WTC11 (cell line): ENCODE measurements at regions not wholly inside any gene's neighbourhood (a gene's known extent, or its start where the extent isn't known, plus 50 kb on each side); places are given as distances from the start of the nearest gene placed in this dataset.

Experiments used
- ATAC-seq: fragments of 200-7000 bp; cut with Tn5 transposase; 2 replicates; pipeline ENCODE4 v1.10.0; 2021; ENCODE audit warnings: mild to moderate bottlenecking, moderate library complexity
- CTCF ChIA-PET: fragments of 300-600 bp; sonication (Branson Sonifier 250); formaldehyde crosslinking; loops from one replicate; lab custom pipeline; 2021; ENCODE audit warnings: antibody characterized with exemption; lab: Charles Lee
- POLR2A ChIA-PET: fragments of 350-600 bp; sonication (Branson Sonifier 250); formaldehyde crosslinking; loops from one replicate; lab custom pipeline; 2021; ENCODE audit warnings: antibody characterized with exemption; lab: Charles Lee
- DNase-seq: peaks from one replicate; pipeline ENCODE4 v3.0.0; 2021; ENCODE audit warnings: low spot score
- H3K27ac Mint-ChIP-seq: 2 replicates; pipeline ENCODE4 v1.8.0; 2021; ENCODE audit warnings: mixed read lengths
- H3K27me3 Mint-ChIP-seq: 2 replicates; pipeline ENCODE4 v1.8.0; 2021; ENCODE audit warnings: low read depth, mild to moderate bottlenecking, moderate library complexity, mixed read lengths
- H3K36me3 Mint-ChIP-seq: 2 replicates; pipeline ENCODE4 v1.8.0; 2021; ENCODE audit warnings: mixed read lengths
- H3K4me1 Mint-ChIP-seq: 2 replicates; pipeline ENCODE4 v1.8.0; 2022; ENCODE audit warnings: mixed read lengths
- H3K4me3 Mint-ChIP-seq: 2 replicates; pipeline ENCODE4 v1.8.0; 2021; ENCODE audit warnings: mild to moderate bottlenecking, moderate library complexity, mixed read lengths
- H3K9me3 Mint-ChIP-seq: 2 replicates; pipeline ENCODE4 v1.8.0; 2021; ENCODE audit warnings: mixed read lengths
- AR ChIP-seq: fragments of 250-450 bp; sonication (Bioruptor Pico); IDR thresholded peaks from 2 replicates; pipeline ENCODE4 v1.9.0; 2021; ENCODE audit warnings: mild to moderate bottlenecking
- ETV6 ChIP-seq: sonication (generic); formaldehyde crosslinking; IDR thresholded peaks from 2 replicates; pipeline ENCODE4 v1.8.1; 2022; ENCODE audit warnings: mild to moderate bottlenecking, missing genetic modification reagents
- FOXK1 ChIP-seq: sonication (generic); formaldehyde crosslinking; IDR thresholded peaks from 2 replicates; pipeline ENCODE4 v1.8.0; 2022; ENCODE audit warnings: mild to moderate bottlenecking, moderate library complexity, missing genetic modification reagents
- GABPB1 ChIP-seq: sonication (generic); formaldehyde crosslinking; IDR thresholded peaks from 2 replicates; pipeline ENCODE4 v1.8.1; 2023; ENCODE audit warnings: mild to moderate bottlenecking, missing genetic modification reagents
- GTF2I ChIP-seq: fragments of 250-450 bp; sonication (Bioruptor Pico); conservative IDR thresholded peaks from 2 replicates; pipeline ENCODE4 v1.4.0; 2021; ENCODE audit warnings: mild to moderate bottlenecking
- HMGA2 ChIP-seq: fragments of 250-450 bp; sonication (Bioruptor Pico); IDR thresholded peaks from 2 replicates; pipeline ENCODE4 v1.4.0; 2021; ENCODE audit warnings: mild to moderate bottlenecking, moderate library complexity
- NFE2L1 ChIP-seq: sonication (generic); formaldehyde crosslinking; IDR thresholded peaks from 2 replicates; pipeline ENCODE4 v1.8.1; 2023; ENCODE audit warnings: missing genetic modification reagents
- NFYB ChIP-seq: sonication (generic); formaldehyde crosslinking; conservative IDR thresholded peaks from 2 replicates; pipeline ENCODE4 v1.8.0; 2022; ENCODE audit warnings: low read depth, missing genetic modification reagents
- SOX15 ChIP-seq: fragments of 250-450 bp; sonication (Bioruptor Pico); IDR thresholded peaks from 2 replicates; pipeline ENCODE4 v1.9.0; 2021; ENCODE audit warnings: mild to moderate bottlenecking
- SP1 ChIP-seq: sonication (generic); formaldehyde crosslinking; conservative IDR thresholded peaks from 2 replicates; pipeline ENCODE4 v1.8.1; 2022; ENCODE audit warnings: missing genetic modification reagents
- USF1 ChIP-seq: sonication (generic); formaldehyde crosslinking; IDR thresholded peaks from 2 replicates; pipeline ENCODE4 v1.8.0; 2022; ENCODE audit warnings: mild to moderate bottlenecking, missing genetic modification reagents
- ZBTB21 ChIP-seq: sonication (generic); formaldehyde crosslinking; IDR thresholded peaks from 2 replicates; pipeline ENCODE4 v1.8.1; 2023; ENCODE audit warnings: mild to moderate bottlenecking, missing genetic modification reagents, borderline replicate concordance
- ZNF138 ChIP-seq: sonication (generic); formaldehyde crosslinking; conservative IDR thresholded peaks from 2 replicates; pipeline ENCODE4 v1.8.1; 2022; ENCODE audit warnings: mild to moderate bottlenecking, moderate library complexity, missing genetic modification reagents
- ZNF263 ChIP-seq: sonication (generic); formaldehyde crosslinking; IDR thresholded peaks from 2 replicates; pipeline ENCODE4 v1.8.1; 2022; ENCODE audit warnings: low read depth, mild to moderate bottlenecking, moderate library complexity, missing genetic modification reagents
- ZNF416 ChIP-seq: fragments of 250-450 bp; sonication (Bioruptor Pico); IDR thresholded peaks from 2 replicates; pipeline ENCODE4 v1.9.0; 2021; ENCODE audit warnings: mild to moderate bottlenecking, inconsistent platforms
- ZSCAN18 ChIP-seq: fragments of 250-450 bp; sonication (Bioruptor Pico); IDR thresholded peaks from 2 replicates; pipeline ENCODE4 v2.1.2; 2022; ENCODE audit warnings: mild to moderate bottlenecking, moderate library complexity
- TF ChIP-seq, protein P1 (sequence below): sonication (generic); formaldehyde crosslinking; IDR thresholded peaks from 2 replicates; pipeline ENCODE4 v1.8.1; 2023; ENCODE audit warnings: mild to moderate bottlenecking, missing genetic modification reagents, moderate library complexity
- TF ChIP-seq, protein P2 (sequence below): sonication (generic); formaldehyde crosslinking; IDR thresholded peaks from 2 replicates; pipeline ENCODE4 v1.8.1; 2022; ENCODE audit warnings: missing genetic modification reagents, borderline replicate concordance
- TF ChIP-seq, protein P3 (sequence below): sonication (generic); formaldehyde crosslinking; IDR thresholded peaks from 2 replicates; pipeline ENCODE4 v1.8.1; 2023; ENCODE audit warnings: mild to moderate bottlenecking, moderate library complexity, missing genetic modification reagents
- TF ChIP-seq, protein P4 (sequence below): sonication (generic); formaldehyde crosslinking; IDR thresholded peaks from 2 replicates; pipeline ENCODE4 v1.8.1; 2023; ENCODE audit warnings: mild to moderate bottlenecking, missing genetic modification reagents

GRCh38 chr6:19986691-19987438 is 149.7 kb downstream of the ID4 start:
- H3K9me3 Mint-ChIP-seq, result no peaks in the 10 kb centered on the region
- no peak for ATAC-seq

More at GRCh38 chr6:19986691-19987438, 149.7 kb downstream of the ID4 start:
- DNase-seq, result no peak
- H3K4me1 Mint-ChIP-seq, result peaks cover 12% of the 10 kb centered on the region
- CTCF ChIA-PET, result no interaction called here
- H3K27me3 Mint-ChIP-seq, result no peaks in the 10 kb centered on the region; the same call in 1 of the 2 replicates
- H3K36me3 Mint-ChIP-seq, result no peaks in the 10 kb centered on the region
- no peak overlapping the region for H3K4me3 Mint-ChIP-seq
- TF ChIP-seq ETV6 (no peak), USF1 (CRISPR knock-in tag) (no peak), SP1 (no peak), ZBTB21 (CRISPR knock-in tag) (no peak), NFE2L1 (CRISPR knock-in tag) (no peak), GABPB1 (CRISPR knock-in tag) (no peak), HMGA2 (no peak), ZNF263 (CRISPR knock-in tag) (no peak), ZSCAN18 (CRISPR knock-in tag) (no peak), SOX15 (CRISPR knock-in tag) (no peak), AR (CRISPR knock-in tag) (no peak), ZNF416 (no peak), ZNF138 (CRISPR knock-in tag) (no peak), NFYB (CRISPR knock-in tag) (no peak), GTF2I (CRISPR knock-in tag) (no peak), FOXK1 (no peak)
- TF ChIP-seq, protein P1, sequence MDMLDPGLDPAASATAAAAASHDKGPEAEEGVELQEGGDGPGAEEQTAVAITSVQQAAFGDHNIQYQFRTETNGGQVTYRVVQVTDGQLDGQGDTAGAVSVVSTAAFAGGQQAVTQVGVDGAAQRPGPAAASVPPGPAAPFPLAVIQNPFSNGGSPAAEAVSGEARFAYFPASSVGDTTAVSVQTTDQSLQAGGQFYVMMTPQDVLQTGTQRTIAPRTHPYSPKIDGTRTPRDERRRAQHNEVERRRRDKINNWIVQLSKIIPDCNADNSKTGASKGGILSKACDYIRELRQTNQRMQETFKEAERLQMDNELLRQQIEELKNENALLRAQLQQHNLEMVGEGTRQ (CRISPR knock-in tag), result no peak
- TF ChIP-seq, protein P2, sequence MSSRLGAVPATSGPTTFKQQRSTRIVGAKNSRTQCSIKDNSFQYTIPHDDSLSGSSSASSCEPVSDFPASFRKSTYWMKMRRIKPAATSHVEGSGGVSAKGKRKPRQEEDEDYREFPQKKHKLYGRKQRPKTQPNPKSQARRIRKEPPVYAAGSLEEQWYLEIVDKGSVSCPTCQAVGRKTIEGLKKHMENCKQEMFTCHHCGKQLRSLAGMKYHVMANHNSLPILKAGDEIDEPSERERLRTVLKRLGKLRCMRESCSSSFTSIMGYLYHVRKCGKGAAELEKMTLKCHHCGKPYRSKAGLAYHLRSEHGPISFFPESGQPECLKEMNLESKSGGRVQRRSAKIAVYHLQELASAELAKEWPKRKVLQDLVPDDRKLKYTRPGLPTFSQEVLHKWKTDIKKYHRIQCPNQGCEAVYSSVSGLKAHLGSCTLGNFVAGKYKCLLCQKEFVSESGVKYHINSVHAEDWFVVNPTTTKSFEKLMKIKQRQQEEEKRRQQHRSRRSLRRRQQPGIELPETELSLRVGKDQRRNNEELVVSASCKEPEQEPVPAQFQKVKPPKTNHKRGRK (CRISPR knock-in tag), result no peak
- TF ChIP-seq, protein P3, sequence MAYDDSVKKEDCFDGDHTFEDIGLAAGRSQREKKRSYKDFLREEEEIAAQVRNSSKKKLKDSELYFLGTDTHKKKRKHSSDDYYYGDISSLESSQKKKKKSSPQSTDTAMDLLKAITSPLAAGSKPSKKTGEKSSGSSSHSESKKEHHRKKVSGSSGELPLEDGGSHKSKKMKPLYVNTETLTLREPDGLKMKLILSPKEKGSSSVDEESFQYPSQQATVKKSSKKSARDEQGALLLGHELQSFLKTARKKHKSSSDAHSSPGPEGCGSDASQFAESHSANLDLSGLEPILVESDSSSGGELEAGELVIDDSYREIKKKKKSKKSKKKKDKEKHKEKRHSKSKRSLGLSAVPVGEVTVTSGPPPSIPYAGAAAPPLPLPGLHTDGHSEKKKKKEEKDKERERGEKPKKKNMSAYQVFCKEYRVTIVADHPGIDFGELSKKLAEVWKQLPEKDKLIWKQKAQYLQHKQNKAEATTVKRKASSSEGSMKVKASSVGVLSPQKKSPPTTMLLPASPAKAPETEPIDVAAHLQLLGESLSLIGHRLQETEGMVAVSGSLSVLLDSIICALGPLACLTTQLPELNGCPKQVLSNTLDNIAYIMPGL, result no peak
- TF ChIP-seq, protein P4, sequence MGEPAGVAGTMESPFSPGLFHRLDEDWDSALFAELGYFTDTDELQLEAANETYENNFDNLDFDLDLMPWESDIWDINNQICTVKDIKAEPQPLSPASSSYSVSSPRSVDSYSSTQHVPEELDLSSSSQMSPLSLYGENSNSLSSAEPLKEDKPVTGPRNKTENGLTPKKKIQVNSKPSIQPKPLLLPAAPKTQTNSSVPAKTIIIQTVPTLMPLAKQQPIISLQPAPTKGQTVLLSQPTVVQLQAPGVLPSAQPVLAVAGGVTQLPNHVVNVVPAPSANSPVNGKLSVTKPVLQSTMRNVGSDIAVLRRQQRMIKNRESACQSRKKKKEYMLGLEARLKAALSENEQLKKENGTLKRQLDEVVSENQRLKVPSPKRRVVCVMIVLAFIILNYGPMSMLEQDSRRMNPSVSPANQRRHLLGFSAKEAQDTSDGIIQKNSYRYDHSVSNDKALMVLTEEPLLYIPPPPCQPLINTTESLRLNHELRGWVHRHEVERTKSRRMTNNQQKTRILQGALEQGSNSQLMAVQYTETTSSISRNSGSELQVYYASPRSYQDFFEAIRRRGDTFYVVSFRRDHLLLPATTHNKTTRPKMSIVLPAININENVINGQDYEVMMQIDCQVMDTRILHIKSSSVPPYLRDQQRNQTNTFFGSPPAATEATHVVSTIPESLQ, result no peak
- POLR2A ChIA-PET, result no interaction called here
- no peak overlapping the region for H3K27ac Mint-ChIP-seq
